ENCODE measurements at regions not wholly inside any gene's neighbourhood (a gene's known extent, or its start where the extent isn't known, plus 50 kb on each side); places are given as distances from the start of the nearest gene placed in this dataset.

GRCh38 chr13:99766641-99767045 is 204.9 kb downstream of the ZIC5 start:
- TF ChIP-seq CTCF (IDR thresholded peaks at IDR 0.05; ENCODE audit: control insufficient read depth, insufficient read depth, low read depth, low read length, missing control alignments) = peak; percentile 28
- no peak overlapping the region for H3K4me3 ChIP-seq (ENCODE audit: control insufficient read depth, low read depth, low read length)
- no peak for DNase-seq (ENCODE audit: low read depth)

GRCh38 chr13:99765869-99766268 is 205.7 kb downstream of the ZIC5 start:
- TF ChIP-seq CTCF (IDR thresholded peaks at IDR 0.05; ENCODE audit: control insufficient read depth, insufficient read depth, low read depth, low read length, missing control alignments) = no peak
- no peak overlapping the region for H3K4me3 ChIP-seq (ENCODE audit: control insufficient read depth, low read depth, low read length)
- no peak for DNase-seq (ENCODE audit: low read depth)

- no peak for TF ChIP-seq CTCF (IDR thresholded peaks at IDR 0.05; ENCODE audit: control insufficient read depth, insufficient read depth, low read depth, low read length, missing control alignments)
- no peak for DNase-seq (ENCODE audit: low read depth)
These were observed 211.1 kb downstream of the ZIC5 start for GRCh38 chr13:99760456-99760855.

GRCh38 chr13:99759163-99759552 is 212.4 kb downstream of the ZIC5 start:
- no peak for TF ChIP-seq CTCF (IDR thresholded peaks at IDR 0.05; ENCODE audit: control insufficient read depth, insufficient read depth, low read depth, low read length, missing control alignments)
- H3K4me3 ChIP-seq (ENCODE audit: control insufficient read depth, low read depth, low read length) = no peak overlapping the region
- DNase-seq (ENCODE audit: low read depth) = no peak

More at GRCh38 chr13:99760456-99760855, 211.1 kb downstream of the ZIC5 start:
- H3K4me3 ChIP-seq (ENCODE audit: control insufficient read depth, low read depth, low read length) = no peak overlapping the region

GRCh38 chr13:99758460-99759162 is 213.0 kb downstream of the ZIC5 start:
- no peak for DNase-seq (ENCODE audit: low read depth)
- TF ChIP-seq CTCF (IDR thresholded peaks at IDR 0.05; ENCODE audit: control insufficient read depth, insufficient read depth, low read depth, low read length, missing control alignments) = no peak
- H3K4me3 ChIP-seq (ENCODE audit: control insufficient read depth, low read depth, low read length) = no peak overlapping the region

GRCh38 chr13:99757756-99758459 is 213.7 kb downstream of the ZIC5 start:
- no peak for DNase-seq (ENCODE audit: low read depth)
- TF ChIP-seq CTCF (IDR thresholded peaks at IDR 0.05; ENCODE audit: control insufficient read depth, insufficient read depth, low read depth, low read length, missing control alignments) = no peak
- H3K4me3 ChIP-seq (ENCODE audit: control insufficient read depth, low read depth, low read length) = no peak overlapping the region
